DND-41 (cell line): ENCODE measurements at regions not wholly inside any gene's neighbourhood (a gene's known extent, or its start where the extent isn't known, plus 50 kb on each side); places are given as distances from the start of the nearest gene placed in this dataset.

Experiments used
- EZH2 ChIP-seq: IDR thresholded peaks from 3 replicates; pipeline ENCODE4 v1.6.1; 2012; ENCODE audit warnings: borderline replicate concordance, low read depth, mild to moderate bottlenecking, moderate library complexity, low read length, inconsistent platforms; ENCODE audit not compliant: severe bottlenecking
- TF ChIP-seq, protein P1 (sequence below): IDR thresholded peaks from 2 replicates; pipeline ENCODE4 v1.5.1; 2012; ENCODE audit warnings: borderline replicate concordance, low read length, moderate library complexity, mild to moderate bottlenecking; ENCODE audit not compliant: poor library complexity, severe bottlenecking; ENCODE audit errors: extremely low read depth

- TF ChIP-seq, protein P1, sequence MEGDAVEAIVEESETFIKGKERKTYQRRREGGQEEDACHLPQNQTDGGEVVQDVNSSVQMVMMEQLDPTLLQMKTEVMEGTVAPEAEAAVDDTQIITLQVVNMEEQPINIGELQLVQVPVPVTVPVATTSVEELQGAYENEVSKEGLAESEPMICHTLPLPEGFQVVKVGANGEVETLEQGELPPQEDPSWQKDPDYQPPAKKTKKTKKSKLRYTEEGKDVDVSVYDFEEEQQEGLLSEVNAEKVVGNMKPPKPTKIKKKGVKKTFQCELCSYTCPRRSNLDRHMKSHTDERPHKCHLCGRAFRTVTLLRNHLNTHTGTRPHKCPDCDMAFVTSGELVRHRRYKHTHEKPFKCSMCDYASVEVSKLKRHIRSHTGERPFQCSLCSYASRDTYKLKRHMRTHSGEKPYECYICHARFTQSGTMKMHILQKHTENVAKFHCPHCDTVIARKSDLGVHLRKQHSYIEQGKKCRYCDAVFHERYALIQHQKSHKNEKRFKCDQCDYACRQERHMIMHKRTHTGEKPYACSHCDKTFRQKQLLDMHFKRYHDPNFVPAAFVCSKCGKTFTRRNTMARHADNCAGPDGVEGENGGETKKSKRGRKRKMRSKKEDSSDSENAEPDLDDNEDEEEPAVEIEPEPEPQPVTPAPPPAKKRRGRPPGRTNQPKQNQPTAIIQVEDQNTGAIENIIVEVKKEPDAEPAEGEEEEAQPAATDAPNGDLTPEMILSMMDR = no peak
- no peak for TF ChIP-seq EZH2
Observed at GRCh38 chr9:87437966-87438365, 59.7 kb upstream of the DAPK1 start.
